ENCODE measurements at regions not wholly inside any gene's neighbourhood (a gene's known extent, or its start where the extent isn't known, plus 50 kb on each side); places are given as distances from the start of the nearest gene placed in this dataset.

GRCh38 chr2:41930807-41931566, 116.8 kb upstream of the PKDCC start:
- Histone ChIP-seq H3K27ac (ENCODE audit: low read length) (no peak overlapping the region), H3K4me1 (ENCODE audit: low read length) (no peaks in the 10 kb centered on the region), H3K36me3 (replicated peaks; ENCODE audit: low read depth, low read length) (no peaks in the 10 kb centered on the region), H3K79me2 (ENCODE audit: low read length) (no peaks in the 10 kb centered on the region), H3K27me3 (ENCODE audit: low read depth, low read length) (0 out of 2 replicates have a peak, but pooled peaks cover 3% of the 10 kb centered on the region), H4K20me1 (ENCODE audit: insufficient read depth, low read length) (no peaks in the 10 kb centered on the region), H3K4me3 (ENCODE audit: low read length) (no peak overlapping the region), H3K4me2 (ENCODE audit: low read length) (no peak overlapping the region), H3K9me3 (ENCODE audit: insufficient read depth, low read length) (no peaks in the 10 kb centered on the region), H3K9ac (ENCODE audit: low read length) (no peak overlapping the region), H2AFZ (ENCODE audit: low read depth, low read length) (no peak overlapping the region)
- no peak for TF ChIP-seq CTCF (IDR thresholded peaks at IDR 0.05; ENCODE audit: low read depth, low read length)
- no peak for TF ChIP-seq EZH2phosphoT487 (IDR thresholded peaks at IDR 0.05; ENCODE audit: low read depth)

- no peak overlapping the region for H3K9ac ChIP-seq (ENCODE audit: low read length)
- H3K4me2 ChIP-seq (ENCODE audit: low read length), result no peak overlapping the region
- no peaks in the 10 kb centered on the region for H4K20me1 ChIP-seq (ENCODE audit: insufficient read depth, low read length)
- 0 out of 2 replicates have a peak, but pooled peaks cover 3% of the 10 kb centered on the region for H3K27me3 ChIP-seq (ENCODE audit: low read depth, low read length)
- H3K4me3 ChIP-seq (ENCODE audit: low read length), result no peak overlapping the region
- H3K27ac ChIP-seq (ENCODE audit: low read length), result no peak overlapping the region
- no peaks in the 10 kb centered on the region for H3K36me3 ChIP-seq (replicated peaks; ENCODE audit: low read depth, low read length)
- TF ChIP-seq CTCF (IDR thresholded peaks at IDR 0.05; ENCODE audit: low read depth, low read length), result no peak
- TF ChIP-seq EZH2phosphoT487 (IDR thresholded peaks at IDR 0.05; ENCODE audit: low read depth), result no peak
- no peaks in the 10 kb centered on the region for H3K79me2 ChIP-seq (ENCODE audit: low read length)
- H3K4me1 ChIP-seq (ENCODE audit: low read length), result no peaks in the 10 kb centered on the region
- no peak overlapping the region for H2AFZ ChIP-seq (ENCODE audit: low read depth, low read length)
- H3K9me3 ChIP-seq (ENCODE audit: insufficient read depth, low read length), result no peaks in the 10 kb centered on the region
Measured at GRCh38 chr2:41932241-41933045, 115.4 kb upstream of the PKDCC start.

DNA sequence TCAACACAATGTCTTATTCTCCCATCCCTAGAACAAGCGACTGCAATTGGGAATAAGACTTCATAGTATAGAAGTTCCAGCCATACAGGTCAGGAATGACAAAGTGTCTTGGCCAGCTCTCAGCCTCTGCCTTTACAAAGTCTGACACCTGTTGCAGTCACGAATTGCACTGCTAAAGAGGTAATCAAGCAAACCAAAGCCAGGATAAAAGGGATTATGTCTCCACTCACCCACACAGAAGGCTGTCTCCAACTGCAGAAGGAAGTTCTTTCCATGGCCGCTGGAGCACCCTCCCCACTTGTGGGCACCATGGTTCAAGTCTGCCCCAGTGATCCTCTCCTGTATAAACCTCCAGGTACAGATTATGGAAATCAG, 114.8 kb upstream of the PKDCC start:
- Histone ChIP-seq H3K27me3 (ENCODE audit: low read depth, low read length) (0 out of 2 replicates have a peak, but pooled peaks cover 3% of the 10 kb centered on the region), H3K9me3 (ENCODE audit: insufficient read depth, low read length) (no peaks in the 10 kb centered on the region), H3K4me2 (ENCODE audit: low read length) (no peak overlapping the region), H2AFZ (ENCODE audit: low read depth, low read length) (no peak overlapping the region), H4K20me1 (ENCODE audit: insufficient read depth, low read length) (no peaks in the 10 kb centered on the region), H3K9ac (ENCODE audit: low read length) (no peak overlapping the region), H3K79me2 (ENCODE audit: low read length) (no peaks in the 10 kb centered on the region), H3K4me3 (ENCODE audit: low read length) (no peak overlapping the region), H3K36me3 (replicated peaks; ENCODE audit: low read depth, low read length) (no peaks in the 10 kb centered on the region), H3K4me1 (ENCODE audit: low read length) (no peaks in the 10 kb centered on the region), H3K27ac (ENCODE audit: low read length) (no peak overlapping the region)
- no peak for TF ChIP-seq EZH2phosphoT487 (IDR thresholded peaks at IDR 0.05; ENCODE audit: low read depth)
- TF ChIP-seq CTCF (IDR thresholded peaks at IDR 0.05; ENCODE audit: low read depth, low read length), result no peak

- H3K27me3 ChIP-seq (ENCODE audit: low read depth, low read length), result 0 out of 2 replicates have a peak, but pooled peaks cover 3% of the 10 kb centered on the region
- no peak overlapping the region for H3K27ac ChIP-seq (ENCODE audit: low read length)
- H3K36me3 ChIP-seq (replicated peaks; ENCODE audit: low read depth, low read length), result no peaks in the 10 kb centered on the region
- no peak overlapping the region for H3K4me3 ChIP-seq (ENCODE audit: low read length)
- no peak overlapping the region for H3K4me2 ChIP-seq (ENCODE audit: low read length)
- no peaks in the 10 kb centered on the region for H4K20me1 ChIP-seq (ENCODE audit: insufficient read depth, low read length)
- no peak for TF ChIP-seq CTCF (IDR thresholded peaks at IDR 0.05; ENCODE audit: low read depth, low read length)
- TF ChIP-seq EZH2phosphoT487 (IDR thresholded peaks at IDR 0.05; ENCODE audit: low read depth), result no peak
- no peaks in the 10 kb centered on the region for H3K4me1 ChIP-seq (ENCODE audit: low read length)
- no peaks in the 10 kb centered on the region for H3K9me3 ChIP-seq (ENCODE audit: insufficient read depth, low read length)
- H3K9ac ChIP-seq (ENCODE audit: low read length), result no peak overlapping the region
- H2AFZ ChIP-seq (ENCODE audit: low read depth, low read length), result no peak overlapping the region
- no peaks in the 10 kb centered on the region for H3K79me2 ChIP-seq (ENCODE audit: low read length)
Measured at GRCh38 chr2:41933585-41934320, 114.1 kb upstream of the PKDCC start.
